HG03521 (cell line): ENCODE measurements at regions not wholly inside any gene's neighbourhood (a gene's known extent, or its start where the extent isn't known, plus 50 kb on each side); places are given as distances from the start of the nearest gene placed in this dataset.
"Not testable (repeated sequence)": the region's sequence is repeated elsewhere in the genome, so short reads cannot be mapped to it uniquely, and the experiment has no call there.

Source experiments
- ATAC-seq: cut with Tn5 transposase; IDR thresholded peaks from one replicate; pipeline ENCODE4 v1.9.1; 2021; ENCODE audit warnings: mild to moderate bottlenecking, moderate library complexity; ENCODE audit not compliant: unreplicated experiment

GRCh38 chr2:90359887-90360730, 1668.6 kb downstream of the RPIA start:
- not testable (repeated sequence) for ATAC-seq

GRCh38 chr2:90360731-90361035, 1669.2 kb downstream of the RPIA start:
- not testable (repeated sequence) for ATAC-seq
